ENCODE measurements at regions not wholly inside any gene's neighbourhood (a gene's known extent, or its start where the extent isn't known, plus 50 kb on each side); places are given as distances from the start of the nearest gene placed in this dataset.

DNA sequence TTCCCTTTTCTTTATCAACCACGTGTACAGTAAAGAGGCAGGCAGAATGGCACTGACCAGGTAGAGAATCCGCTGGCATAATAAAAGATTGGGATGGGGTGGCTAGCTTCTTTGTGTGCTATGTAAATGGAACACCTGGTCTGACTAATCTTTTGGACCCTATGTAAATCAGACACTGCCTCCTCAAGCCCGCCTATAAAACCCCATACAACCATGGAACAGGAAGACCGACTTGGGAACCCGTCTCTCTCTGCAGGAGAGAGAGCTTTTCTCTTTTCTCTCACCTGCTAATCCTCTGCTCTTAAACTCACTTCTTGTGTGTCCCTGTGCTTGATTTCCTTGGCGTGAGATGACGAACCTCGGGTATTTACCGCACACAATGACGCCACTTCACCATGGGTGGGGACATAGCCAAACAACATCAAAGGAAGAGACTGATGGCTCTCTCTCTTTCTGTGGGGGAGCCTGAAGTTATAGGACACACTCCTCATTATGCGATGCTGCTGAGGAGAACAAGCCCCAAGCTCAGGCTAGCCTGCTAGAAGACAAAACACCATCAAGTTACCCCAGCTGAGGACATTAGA is 94.2 kb downstream of the ARL5B start:
- intact Hi-C loops (cut with micrococcal nuclease), result no loop called here
- H3K9me3 ChIP-seq (replicated peaks), result no peaks in the 10 kb centered on the region
- H3K27me3 ChIP-seq (ENCODE audit: low read depth), result no peaks in the 10 kb centered on the region
- H3K4me1 ChIP-seq, result no peaks in the 10 kb centered on the region
- H3K27ac ChIP-seq (replicated peaks), result no peak overlapping the region
- TF ChIP-seq, protein P1, sequence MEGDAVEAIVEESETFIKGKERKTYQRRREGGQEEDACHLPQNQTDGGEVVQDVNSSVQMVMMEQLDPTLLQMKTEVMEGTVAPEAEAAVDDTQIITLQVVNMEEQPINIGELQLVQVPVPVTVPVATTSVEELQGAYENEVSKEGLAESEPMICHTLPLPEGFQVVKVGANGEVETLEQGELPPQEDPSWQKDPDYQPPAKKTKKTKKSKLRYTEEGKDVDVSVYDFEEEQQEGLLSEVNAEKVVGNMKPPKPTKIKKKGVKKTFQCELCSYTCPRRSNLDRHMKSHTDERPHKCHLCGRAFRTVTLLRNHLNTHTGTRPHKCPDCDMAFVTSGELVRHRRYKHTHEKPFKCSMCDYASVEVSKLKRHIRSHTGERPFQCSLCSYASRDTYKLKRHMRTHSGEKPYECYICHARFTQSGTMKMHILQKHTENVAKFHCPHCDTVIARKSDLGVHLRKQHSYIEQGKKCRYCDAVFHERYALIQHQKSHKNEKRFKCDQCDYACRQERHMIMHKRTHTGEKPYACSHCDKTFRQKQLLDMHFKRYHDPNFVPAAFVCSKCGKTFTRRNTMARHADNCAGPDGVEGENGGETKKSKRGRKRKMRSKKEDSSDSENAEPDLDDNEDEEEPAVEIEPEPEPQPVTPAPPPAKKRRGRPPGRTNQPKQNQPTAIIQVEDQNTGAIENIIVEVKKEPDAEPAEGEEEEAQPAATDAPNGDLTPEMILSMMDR (IDR thresholded peaks at IDR 0.05; ENCODE audit: borderline replicate concordance), result no peak
- no peaks in the 10 kb centered on the region for H3K36me3 ChIP-seq
- no peak overlapping the region for H3K4me3 ChIP-seq
- no peak for DNase-seq

DNA sequence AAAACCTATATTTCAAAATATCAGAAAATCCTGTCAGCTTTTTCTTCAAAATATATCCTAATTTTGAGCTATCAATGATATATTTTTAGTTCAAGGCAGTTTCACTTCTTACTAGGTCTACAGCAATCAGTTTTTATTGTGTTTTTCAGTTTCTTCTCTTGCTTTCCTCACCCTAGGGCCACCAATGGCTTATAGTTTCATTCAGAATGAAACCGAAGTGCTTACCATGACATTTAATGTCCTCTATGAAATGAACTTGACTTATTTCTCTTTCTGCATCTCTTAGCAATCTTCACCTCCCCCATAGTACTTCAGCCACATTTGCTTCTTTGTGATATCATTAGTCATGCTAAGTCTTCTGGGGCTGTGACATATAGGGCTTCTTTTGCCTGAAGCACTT is 100.3 kb downstream of the ARL5B start:
- Histone ChIP-seq H3K27me3 (ENCODE audit: low read depth) (peaks cover 7% of the 10 kb centered on the region), H3K9me3 (replicated peaks) (no peaks in the 10 kb centered on the region), H3K36me3 (no peaks in the 10 kb centered on the region), H3K4me3 (no peak overlapping the region), H3K27ac (replicated peaks) (no peak overlapping the region), H3K4me1 (no peaks in the 10 kb centered on the region)
- TF ChIP-seq, protein P1 (IDR thresholded peaks at IDR 0.05; ENCODE audit: borderline replicate concordance), result no peak
- intact Hi-C loops (cut with micrococcal nuclease), result no loop called here
- no peak for DNase-seq

DNA sequence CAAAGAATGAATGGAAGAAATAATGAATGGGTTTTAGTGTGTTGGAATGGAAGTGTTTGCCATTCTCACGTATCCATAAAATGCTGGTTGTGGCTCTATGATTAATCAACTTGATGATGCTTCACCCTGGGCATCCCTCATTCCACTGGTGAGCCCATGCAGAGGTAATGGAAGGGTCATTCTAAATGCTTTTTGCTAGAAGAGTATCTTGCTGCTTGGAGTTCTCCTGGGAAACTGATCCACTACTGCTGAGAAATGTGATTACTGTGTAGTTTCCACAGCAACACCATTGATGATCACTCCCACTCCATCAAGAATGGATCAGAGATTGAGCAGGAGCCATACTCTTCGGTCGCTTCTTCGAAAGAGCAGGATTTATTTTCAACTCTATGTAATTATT is 101.6 kb downstream of the ARL5B start:
- DNase-seq, result no peak
- H3K27me3 ChIP-seq (ENCODE audit: low read depth), result peaks cover 7% of the 10 kb centered on the region
- no peak overlapping the region for H3K27ac ChIP-seq (replicated peaks)
- TF ChIP-seq, protein P1 (IDR thresholded peaks at IDR 0.05; ENCODE audit: borderline replicate concordance), result no peak
- intact Hi-C loops (cut with micrococcal nuclease), result no loop called here
- no peaks in the 10 kb centered on the region for H3K36me3 ChIP-seq
- no peaks in the 10 kb centered on the region for H3K4me1 ChIP-seq
- H3K9me3 ChIP-seq (replicated peaks), result no peaks in the 10 kb centered on the region
- no peak overlapping the region for H3K4me3 ChIP-seq

DNA sequence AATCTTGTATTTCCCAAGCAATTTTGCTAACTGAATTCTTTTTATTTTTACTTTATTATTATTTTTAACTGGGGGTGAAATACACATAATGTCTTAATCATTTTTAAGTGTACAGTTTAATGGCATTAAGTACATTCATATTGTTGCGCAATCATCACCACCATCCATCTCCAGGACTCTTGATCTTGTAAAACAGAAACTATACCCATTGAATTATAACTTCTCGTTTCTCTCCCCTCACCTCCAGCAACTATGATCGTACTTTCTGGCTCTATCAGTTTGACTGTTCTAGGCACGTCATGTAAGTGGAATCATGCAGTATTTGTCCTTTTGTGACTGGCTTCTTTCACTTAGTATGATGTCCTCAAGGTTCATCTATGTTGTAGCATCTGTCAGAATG is 108.8 kb downstream of the ARL5B start:
- no peak overlapping the region for H3K27ac ChIP-seq (replicated peaks)
- DNase-seq, result no peak
- H3K27me3 ChIP-seq (ENCODE audit: low read depth), result no peaks in the 10 kb centered on the region
- TF ChIP-seq, protein P1 (IDR thresholded peaks at IDR 0.05; ENCODE audit: borderline replicate concordance), result no peak
- intact Hi-C loops (cut with micrococcal nuclease), result no loop called here
- H3K9me3 ChIP-seq (replicated peaks), result no peaks in the 10 kb centered on the region
- no peaks in the 10 kb centered on the region for H3K36me3 ChIP-seq
- H3K4me1 ChIP-seq, result no peaks in the 10 kb centered on the region
- no peak overlapping the region for H3K4me3 ChIP-seq

DNA sequence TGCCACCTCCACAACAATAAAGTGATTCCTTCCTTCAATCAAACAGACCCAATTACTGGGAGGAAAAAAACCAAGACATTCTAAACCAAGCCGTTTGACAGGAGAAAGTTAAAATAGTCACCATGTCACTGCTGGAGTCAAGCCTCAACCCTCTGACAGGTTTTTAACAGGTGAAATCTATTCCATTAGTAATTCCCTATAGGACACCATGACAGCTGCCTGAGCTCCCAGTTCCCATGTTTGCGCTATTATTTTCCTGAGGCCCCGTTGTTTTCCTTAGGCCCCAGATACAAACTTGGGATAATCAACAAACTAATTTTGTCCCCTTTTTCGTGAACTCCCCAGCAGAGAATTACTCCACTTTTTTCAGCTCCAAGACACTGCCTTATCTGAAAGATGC is 113.9 kb downstream of the ARL5B start:
- intact Hi-C loops (cut with micrococcal nuclease), result no loop called here
- TF ChIP-seq, protein P1 (IDR thresholded peaks at IDR 0.05; ENCODE audit: borderline replicate concordance), result no peak
- Histone ChIP-seq H3K9me3 (replicated peaks) (no peaks in the 10 kb centered on the region), H3K36me3 (no peaks in the 10 kb centered on the region), H3K4me1 (no peaks in the 10 kb centered on the region), H3K27ac (replicated peaks) (no peak overlapping the region), H3K27me3 (ENCODE audit: low read depth) (no peaks in the 10 kb centered on the region), H3K4me3 (no peak overlapping the region)
- no peak for DNase-seq
